HG03060 (cell line): ENCODE measurements at regions not wholly inside any gene's neighbourhood (a gene's known extent, or its start where the extent isn't known, plus 50 kb on each side); places are given as distances from the start of the nearest gene placed in this dataset.

Experiments
- ATAC-seq: cut with Tn5 transposase; IDR thresholded peaks from one replicate; pipeline ENCODE4 v1.9.1; 2021; ENCODE audit warnings: low read depth, moderate number of reproducible peaks; ENCODE audit not compliant: unreplicated experiment

GRCh38 chr10:110430340-110431273 is 67.1 kb upstream of the DUSP5 start:
- ATAC-seq = no peak

DNA sequence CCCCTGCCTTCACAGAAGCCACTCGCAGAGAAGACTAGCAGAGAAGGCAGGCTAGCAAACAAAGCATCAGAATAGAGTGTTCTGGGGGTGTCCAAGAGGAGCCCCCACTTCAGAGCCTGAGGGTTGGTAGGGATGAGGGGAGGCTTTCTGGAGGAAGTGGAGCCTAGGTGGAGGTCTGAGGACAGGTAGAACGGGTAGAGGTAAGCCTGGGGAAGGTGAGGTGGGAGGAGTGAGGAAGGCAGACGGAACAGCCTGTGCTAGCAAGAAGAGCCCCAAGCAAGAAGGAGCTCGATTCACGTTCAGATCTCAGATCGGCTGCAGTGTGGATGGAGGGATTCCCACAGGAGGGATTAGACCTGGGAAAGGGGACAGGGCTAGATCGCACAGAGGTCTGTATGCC is 66.0 kb upstream of the DUSP5 start:
- ATAC-seq = no peak

GRCh38 chr10:110432084-110432483 is 65.6 kb upstream of the DUSP5 start:
- ATAC-seq = no peak

- ATAC-seq = no peak
These were observed 64.7 kb upstream of the DUSP5 start for GRCh38 chr10:110432814-110433565.

GRCh38 chr10:110433740-110434139 is 64.0 kb upstream of the DUSP5 start:
- ATAC-seq = no peak

DNA sequence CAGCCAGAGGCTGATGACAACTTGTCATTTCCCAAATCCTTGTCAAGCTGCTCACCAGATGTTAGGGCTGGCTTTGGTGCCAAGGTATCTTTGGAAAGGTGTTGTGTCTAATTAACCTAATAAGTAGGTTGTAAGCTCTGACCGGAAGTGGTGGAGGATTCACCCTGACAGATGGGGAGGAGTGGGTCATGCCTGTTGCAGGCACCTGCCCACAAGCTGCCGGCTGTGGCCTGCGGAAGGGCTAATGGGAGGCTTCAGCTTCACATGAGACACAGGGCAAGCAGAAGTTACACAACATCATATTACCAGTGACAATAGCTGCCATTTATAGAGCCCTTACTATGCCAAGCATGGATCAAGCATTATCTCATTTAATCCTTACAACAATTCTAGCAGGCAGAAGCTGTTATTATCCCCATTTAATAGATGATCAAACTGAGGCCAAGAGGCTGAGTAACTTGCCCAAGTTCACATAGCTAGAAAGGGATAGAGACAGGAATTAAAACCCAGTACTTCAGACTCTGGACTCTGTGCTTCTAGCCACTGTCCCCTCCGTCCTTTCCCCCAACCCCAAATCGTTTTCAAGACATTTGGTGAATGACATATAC is 63.1 kb upstream of the DUSP5 start:
- no peak for ATAC-seq

DNA sequence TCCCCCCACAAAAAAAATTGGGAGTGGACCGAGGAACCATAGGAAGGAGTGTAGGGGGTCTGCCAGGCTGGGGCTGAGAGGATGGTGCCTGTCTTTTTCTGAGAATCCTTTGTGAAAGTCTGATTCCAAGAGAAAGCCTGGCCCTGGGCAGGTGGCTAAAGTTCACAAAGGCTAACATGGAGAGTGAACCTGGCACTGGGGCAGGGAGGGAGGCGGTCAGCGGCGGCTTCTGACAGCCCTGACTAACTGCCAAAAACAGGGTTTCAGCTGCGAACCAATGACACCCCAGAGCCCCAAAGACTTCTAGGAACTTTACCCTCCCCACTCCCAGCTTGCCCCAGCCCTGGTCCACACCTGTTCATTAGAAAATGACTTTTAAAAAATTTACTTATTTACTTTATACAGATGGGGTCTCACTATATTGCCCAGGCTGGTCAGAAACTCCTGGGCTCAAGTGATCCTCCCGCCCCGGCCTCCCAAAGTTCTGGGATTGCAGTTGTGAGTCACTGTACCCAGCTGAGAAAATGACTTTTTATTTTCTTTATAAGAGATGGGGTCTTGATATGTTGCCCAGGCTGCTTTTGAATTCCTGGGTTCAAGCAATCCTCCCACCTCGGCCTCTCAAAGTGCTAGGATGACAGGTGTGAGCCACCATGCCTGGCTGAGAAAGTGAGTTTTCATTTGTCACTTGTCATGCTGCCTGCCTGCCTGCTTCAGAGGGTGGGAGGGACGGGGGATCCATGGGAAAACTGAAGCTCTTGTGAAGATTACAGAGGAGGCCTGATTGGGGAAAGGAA is 61.0 kb upstream of the DUSP5 start:
- no peak for ATAC-seq

- ATAC-seq = no peak
These were observed 60.4 kb upstream of the DUSP5 start for GRCh38 chr10:110437351-110437605.

DNA sequence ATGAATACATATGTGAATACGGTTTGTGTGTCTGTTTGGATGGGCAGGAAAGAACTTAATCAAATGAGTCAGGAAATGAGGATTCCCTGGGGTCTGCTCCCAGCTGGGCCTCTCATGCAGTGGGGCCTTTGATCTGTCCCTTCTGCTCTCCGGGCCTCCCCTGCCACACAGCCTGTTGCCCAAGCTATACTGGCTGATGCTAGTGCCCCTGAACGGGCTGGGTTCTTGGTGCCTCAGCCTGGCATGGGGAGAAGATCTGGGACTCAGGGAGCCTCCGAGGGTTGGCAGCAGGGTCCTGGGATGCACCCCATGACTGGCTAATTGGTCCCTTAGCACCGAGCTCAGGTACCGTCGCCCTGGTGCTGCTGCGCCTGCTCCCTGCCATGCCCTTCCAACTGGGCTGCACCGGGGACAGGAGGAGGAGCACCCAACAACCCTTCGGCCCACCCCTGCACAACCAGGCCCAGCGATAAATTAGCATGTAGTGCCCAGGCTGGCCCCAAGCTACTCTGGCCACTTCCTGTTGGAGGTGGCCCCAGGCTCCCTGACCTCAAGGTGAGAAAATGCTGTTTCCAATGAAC is 59.9 kb upstream of the DUSP5 start:
- no peak for ATAC-seq

GRCh38 chr10:110442746-110443145 is 55.0 kb upstream of the DUSP5 start:
- ATAC-seq = no peak

DNA sequence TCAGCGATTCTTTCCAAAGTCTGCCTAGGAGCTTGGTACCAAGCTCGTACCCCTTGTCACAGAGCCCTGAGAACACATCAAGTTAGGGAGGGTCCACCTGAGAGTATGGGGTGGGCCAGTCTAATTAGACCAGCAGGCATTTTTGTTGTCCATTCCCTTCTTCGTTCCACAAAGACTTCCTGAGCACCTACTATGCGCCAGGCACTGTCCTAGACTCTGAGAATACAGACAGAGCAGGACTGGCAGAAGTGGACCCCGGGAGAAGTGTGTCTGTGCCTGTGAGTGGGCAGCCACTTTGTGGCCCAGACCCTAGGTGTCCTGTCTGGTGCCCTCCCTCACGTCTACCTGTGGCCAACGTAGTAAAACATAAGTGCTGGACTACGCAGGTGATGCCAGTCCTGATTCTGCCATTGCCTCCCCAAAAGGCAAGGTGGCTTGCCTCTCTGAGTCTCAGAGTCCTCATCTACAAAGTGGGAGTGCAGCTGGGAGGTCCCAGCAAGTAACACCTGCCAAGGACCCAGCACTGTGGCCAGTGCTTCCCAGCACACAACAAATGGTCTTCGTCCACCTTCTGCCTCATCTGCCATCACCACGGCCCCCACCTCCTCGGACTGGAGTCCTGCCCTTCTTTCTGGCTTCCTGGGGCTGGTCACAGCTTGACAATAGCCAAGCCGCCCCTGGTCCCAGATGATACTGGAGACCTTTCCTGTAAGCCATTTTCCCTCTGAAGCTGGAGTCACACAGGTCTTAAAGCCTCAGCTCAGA is 54.3 kb upstream of the DUSP5 start:
- ATAC-seq = no peak

- ATAC-seq = no peak
These were observed 53.7 kb upstream of the DUSP5 start for GRCh38 chr10:110444004-110444337.

- ATAC-seq = no peak
These were observed 51.8 kb upstream of the DUSP5 start for GRCh38 chr10:110445871-110446270.

- no peak for ATAC-seq
These were observed 51.4 kb upstream of the DUSP5 start for GRCh38 chr10:110446277-110446676.

DNA sequence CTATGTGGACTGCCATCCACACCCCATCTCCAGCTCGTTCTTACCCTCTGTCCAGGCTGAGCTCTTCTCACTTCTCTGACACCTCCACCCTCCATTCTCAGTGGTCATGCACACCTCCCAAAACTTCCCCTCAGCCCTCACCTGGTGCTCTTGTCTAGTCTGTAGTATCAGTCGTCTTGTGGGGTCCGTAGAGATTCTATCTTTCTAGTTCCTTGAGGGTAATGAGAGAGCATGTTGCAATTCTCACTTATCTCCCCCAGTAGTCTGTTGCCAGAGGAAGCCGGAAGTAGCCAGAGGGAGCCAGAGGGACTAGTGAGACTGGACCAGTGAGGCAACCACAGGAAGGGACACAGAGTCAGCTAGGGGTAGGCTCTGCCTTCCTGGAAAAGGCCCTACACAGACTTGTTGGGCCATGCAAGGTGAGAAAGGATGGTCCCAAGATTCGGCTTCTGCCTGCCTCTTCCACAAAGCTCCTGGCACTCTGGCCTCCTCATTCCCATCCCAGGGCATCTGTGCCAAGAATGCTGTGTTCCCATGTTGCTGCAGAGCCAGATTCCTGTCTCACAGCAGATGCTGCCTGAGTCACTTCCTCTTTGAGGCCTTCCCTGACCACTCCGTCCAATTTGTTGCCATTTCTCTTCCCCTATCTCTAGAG is 50.6 kb upstream of the DUSP5 start:
- no peak for ATAC-seq

DNA sequence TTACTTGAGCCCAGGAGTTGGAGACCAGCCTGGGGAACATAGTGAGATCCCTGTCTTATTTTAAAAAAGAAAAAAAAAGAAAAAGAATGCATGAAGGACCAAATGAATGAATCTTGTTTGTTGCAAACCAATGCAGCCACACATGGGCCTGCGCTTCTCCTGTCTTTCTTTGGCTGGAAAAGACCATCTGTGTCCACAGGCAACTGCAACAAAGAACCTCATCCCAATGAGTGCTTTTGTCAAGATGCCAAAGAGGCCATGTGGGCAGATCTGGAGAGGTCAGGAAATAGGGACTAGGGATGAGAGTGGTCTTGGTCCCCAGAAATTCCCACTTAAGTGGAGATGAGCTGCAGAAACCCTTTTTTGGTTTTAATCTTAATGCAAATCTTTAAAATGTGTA is 49.8 kb upstream of the DUSP5 start:
- ATAC-seq = no peak
